ENCODE measurements at regions not wholly inside any gene's neighbourhood (a gene's known extent, or its start where the extent isn't known, plus 50 kb on each side); places are given as distances from the start of the nearest gene placed in this dataset.

- TF ChIP-seq CTCF (IDR thresholded peaks at IDR 0.05) = no peak
- no peak for TF ChIP-seq POLR2A (IDR thresholded peaks at IDR 0.05)
- no peak for TF ChIP-seq POLR2AphosphoS5 (IDR thresholded peaks at IDR 0.05)
- TF ChIP-seq EP300 (IDR thresholded peaks at IDR 0.05) = no peak
Measured at GRCh38 chr3:64392001-64392400, 166.7 kb upstream of the PRICKLE2 start.

Data from upper lobe of left lung (tissue), 4 donors.